ENCODE measurements at regions not wholly inside any gene's neighbourhood (a gene's known extent, or its start where the extent isn't known, plus 50 kb on each side); places are given as distances from the start of the nearest gene placed in this dataset.

- no peak for TF ChIP-seq CTCF (IDR thresholded peaks at IDR 0.05)
- no peak for TF ChIP-seq E2F1 (CRISPR knock-in tag; IDR thresholded peaks at IDR 0.05)
- TF ChIP-seq CREM (CRISPR knock-in tag; IDR thresholded peaks at IDR 0.05): no peak
- TF ChIP-seq ZSCAN18 (CRISPR knock-in tag; IDR thresholded peaks at IDR 0.05): no peak
Measured at GRCh38 chr15:39095218-39095879, 485.5 kb upstream of the THBS1 start.
